HepG2 (cell line): ENCODE measurements at regions not wholly inside any gene's neighbourhood (a gene's known extent, or its start where the extent isn't known, plus 50 kb on each side); places are given as distances from the start of the nearest gene placed in this dataset.

ENCODE experiments used
- ATAC-seq: fragments of 200-7000 bp; cut with Tn5 transposase; 3 replicates; pipeline ENCODE4 v1.9.1; 2020; ENCODE audit warnings: mild to moderate bottlenecking, moderate library complexity
- BruUV-seq: library from RNA; stranded (reverse); fragments of 400-500 nt; replicated peaks from 2 replicates; lab custom pipeline; 2021; lab: Mats Ljungman, UMichigan
- CTCF ChIA-PET: fragments of 300-600 bp; formaldehyde crosslinking; extraction: SDS; loops from one replicate; lab custom pipeline; 2021; ENCODE audit warnings: low total read pairs, inconsistent platforms, low intra/inter-chr PET ratio; lab: Yijun Ruan, JAX
- POLR2A ChIA-PET: fragments of 350-600 bp; sonication (Branson Sonifier 250); formaldehyde crosslinking; loops from one replicate; lab custom pipeline; 2020; ENCODE audit warnings: antibody characterized with exemption, inconsistent platforms; lab: Yijun Ruan, JAX
- DNase-seq: peaks from one replicate; pipeline ENCODE4 v3.0.0-alpha.2; 2015; ENCODE audit warnings: low spot score
- FAIRE-seq: peaks from 3 replicates; lab custom pipeline; 2011; peaks lifted over from hg19 to GRCh38; lab: Jason Lieb, UNC
- H2AFZ ChIP-seq: one replicate; pipeline ENCODE4 v1.6.1; 2011; ENCODE audit warnings: low read length, inconsistent platforms
- H3K27ac ChIP-seq: fragments of 300-600 bp; 3 replicates; pipeline ENCODE4 v1.8.0; 2011; ENCODE audit warnings: mixed run types, mild to moderate bottlenecking, mixed read lengths, low read length, inconsistent platforms; ENCODE audit not compliant: insufficient read depth; ENCODE audit errors: extremely low read length
- H3K27me3 ChIP-seq, 2 experiments: fragments of 200-600 bp in 1 of 2; 2 replicates in 1 of 2; 3 replicates in 1 of 2; pipeline versions ENCODE4 v1.6.0 to v1.8.0; 2011; ENCODE audit warnings: low read length in 2 of 2, mild to moderate bottlenecking in 2 of 2, moderate library complexity in 2 of 2, inconsistent platforms in 1 of 2; ENCODE audit not compliant: insufficient read depth in 2 of 2, control insufficient read depth in 1 of 2
- H3K36me3 ChIP-seq, 2 experiments: fragments of 200-600 bp in 1 of 2; replicated peaks in 1 of 2; 2 replicates in 1 of 2; 3 replicates in 1 of 2; pipeline versions ENCODE4 v1.5.1 to v1.8.0; 2011; ENCODE audit warnings: low read length in 2 of 2, inconsistent platforms in 1 of 2; ENCODE audit not compliant: insufficient read depth in 2 of 2, control insufficient read depth in 1 of 2
- H3K4me1 ChIP-seq: 2 replicates; pipeline ENCODE4 v1.5.1; 2012; ENCODE audit warnings: low read length, inconsistent platforms; ENCODE audit not compliant: insufficient read depth
- H3K4me2 ChIP-seq: 2 replicates; pipeline ENCODE4 v1.6.0; 2011; ENCODE audit warnings: low read depth, low read length, inconsistent platforms
- H3K4me3 ChIP-seq, 3 experiments: fragments of 200-600 bp in 1 of 3; sonication (generic), shearing (Covaris generic) in 1 of 3; replicated peaks in 1 of 3; 2 replicates each; pipeline ENCODE4 v1.5.1; 2011 to 2016; ENCODE audit warnings: low read length in 3 of 3, inconsistent platforms in 2 of 3, low read depth in 2 of 3, mild to moderate bottlenecking in 2 of 3, control low read depth in 1 of 3, mixed read lengths in 1 of 3; ENCODE audit not compliant: insufficient read depth in 1 of 3
- H3K79me2 ChIP-seq: one replicate; pipeline ENCODE4 v1.6.1; 2011; ENCODE audit warnings: low read length, inconsistent platforms; ENCODE audit not compliant: insufficient read depth
- H3K9ac ChIP-seq: 2 replicates; pipeline ENCODE4 v1.6.0; 2011; ENCODE audit warnings: mild to moderate bottlenecking, low read depth, low read length, inconsistent platforms; ENCODE audit not compliant: insufficient read depth
- H3K9me3 ChIP-seq: 2 replicates; pipeline ENCODE4 v1.5.1; 2012; ENCODE audit warnings: mild to moderate bottlenecking, low read length
- H4K20me1 ChIP-seq: 2 replicates; pipeline ENCODE4 v1.6.0; 2011; ENCODE audit warnings: inconsistent platforms, mild to moderate bottlenecking, low read length, moderate library complexity; ENCODE audit not compliant: insufficient read depth
- MYPOP ChIP-seq: sonication (generic); formaldehyde crosslinking; IDR thresholded peaks from 2 replicates; pipeline ENCODE4 v1.8.1; 2023; ENCODE audit warnings: mild to moderate bottlenecking, moderate library complexity, missing genetic modification reagents
- THAP8 ChIP-seq: sonication (generic); formaldehyde crosslinking; IDR thresholded peaks from 2 replicates; pipeline ENCODE4 v1.5.1; 2020; ENCODE audit warnings: missing genetic modification reagents, mild to moderate bottlenecking, borderline replicate concordance
- WGBS: methylation state at CpG from one replicate; pipeline ENCODE4 v1.1.6; 2017; ENCODE audit warnings: low lambda C conversion rate; 5-methylcytosine and 5-hydroxymethylcytosine counted together
- in situ Hi-C: cut with HindIII; loops from 2 replicates; pipeline ENCODE4 v1.10.0; 2017; ENCODE audit warnings: low pct_unique_long_range_greater_than_20kb; ENCODE audit not compliant: extremely low pct_ligation_motif_present
- intact Hi-C: fragments of 100-400 bp; cut with micrococcal nuclease; formaldehyde crosslinking; loops from one replicate; pipeline ENCODE4 v1.10.0; 2022; ENCODE audit not compliant: unreplicated experiment

- TF ChIP-seq THAP8 (CRISPR knock-in tag): no peak
Measured at GRCh38 chr6:159610881-159611280, 82.2 kb downstream of the SOD2 start (continued).

DNA sequence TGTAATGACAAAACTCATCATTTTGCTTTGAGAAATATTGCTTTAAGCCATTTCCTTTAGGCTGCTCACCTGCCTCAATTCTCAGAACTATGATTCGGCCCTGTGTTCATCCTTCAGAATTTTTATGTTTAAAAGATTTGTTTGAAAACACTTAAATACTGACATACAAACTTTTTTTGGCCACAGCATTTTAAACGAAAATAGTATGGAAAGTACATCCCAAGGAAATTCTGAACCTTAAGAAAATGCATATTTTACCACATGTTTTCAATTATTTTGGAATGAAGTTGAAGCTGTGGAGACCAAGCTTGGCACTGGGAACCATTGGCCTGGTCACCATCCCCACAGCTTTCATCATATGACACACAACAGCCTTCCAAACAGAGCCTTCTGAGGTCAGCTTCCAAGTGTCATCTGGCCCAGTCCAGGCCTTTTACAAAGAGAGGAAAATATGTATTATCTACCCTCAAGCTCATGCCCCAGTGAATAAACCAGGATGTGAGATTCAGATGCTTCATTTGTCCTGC, 83.3 kb downstream of the SOD2 start:
- ChIA-PET CTCF (interaction anchor here (1.2 to 1.3 kb wide), 2 partner anchors 357 to 392 kb away, joined by 5 to 6 read pairs; no protein-coding TSS in a partner anchor), POLR2A (no interaction called here)
- Histone ChIP-seq H3K79me2 (no peaks in the 10 kb centered on the region), H3K4me3 (no peak overlapping the region), H3K36me3 (no peaks in the 10 kb centered on the region), H3K27ac (no peak overlapping the region), H4K20me1 (no peaks in the 10 kb centered on the region), H3K9ac (no peak overlapping the region), H2AFZ (no peak overlapping the region), H3K4me1 (no peaks in the 10 kb centered on the region), H3K4me2 (no peak overlapping the region), H3K27me3 (0 out of 5 replicates have a peak, but pooled peaks cover 0 to 7% of the 10 kb centered on the region in 2 experiments), H3K9me3 (no peaks in the 10 kb centered on the region)
- intact Hi-C loops: loop anchor here (1.0 kb wide), 1 partner anchor 435 kb away; no protein-coding TSS in a partner anchor
- FAIRE-seq: no peak
- no peak for TF ChIP-seq MYPOP (CRISPR knock-in tag)
- no TSS peak for BruUV-seq
- under 1% methylated on average over 2 of the region's 2 CpGs for WGBS
- in situ Hi-C loops: loop anchor here (25.0 kb wide), 1 partner anchor 397 kb away; no protein-coding TSS in a partner anchor
- ATAC-seq: no peak
- no peak for DNase-seq
